H4 (cell line): ENCODE measurements at regions not wholly inside any gene's neighbourhood (a gene's known extent, or its start where the extent isn't known, plus 50 kb on each side); places are given as distances from the start of the nearest gene placed in this dataset.

Experiments used
- DNase-seq: peaks from one replicate; pipeline ENCODE4 v3.0.0-alpha.2; 2015; ENCODE audit warnings: low spot score

DNA sequence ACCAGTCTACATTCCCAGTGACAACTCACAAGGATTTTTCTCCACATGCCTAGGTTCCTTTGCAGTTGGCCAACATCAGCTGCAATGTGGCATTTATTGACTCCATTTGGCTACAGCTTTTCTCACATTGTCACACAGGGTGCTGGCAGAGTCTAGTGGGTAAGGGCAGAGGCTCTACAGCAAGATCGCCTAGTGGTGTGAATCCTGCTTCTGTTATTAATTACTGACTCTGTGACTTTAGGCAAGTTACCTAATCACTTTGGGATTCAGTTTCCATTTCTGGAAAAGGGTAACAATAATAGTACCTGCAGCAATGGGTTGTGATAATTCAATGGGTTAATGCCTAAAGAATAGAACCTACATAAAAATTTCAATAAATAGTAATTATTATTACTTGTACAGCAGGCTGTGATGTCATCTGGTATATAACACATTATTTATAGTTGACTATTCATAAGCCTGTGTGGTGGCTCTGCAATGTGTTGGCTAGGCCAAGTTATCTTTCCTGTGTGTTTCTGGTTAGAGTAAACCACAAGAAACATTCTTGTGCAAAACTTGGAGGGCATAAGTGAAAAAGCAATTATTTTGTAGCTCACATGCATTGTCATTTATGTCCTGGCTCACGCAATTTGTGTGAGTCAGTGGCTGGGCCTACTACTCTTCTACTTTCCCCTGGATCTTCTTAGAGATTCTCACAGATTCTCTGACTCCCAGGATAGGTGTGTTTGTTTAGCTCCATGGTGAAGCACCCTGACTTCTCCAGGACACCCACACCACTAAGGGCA is 59.5 kb downstream of the PTGS2 start:
- DNase-seq: peak; percentile 96

DNA sequence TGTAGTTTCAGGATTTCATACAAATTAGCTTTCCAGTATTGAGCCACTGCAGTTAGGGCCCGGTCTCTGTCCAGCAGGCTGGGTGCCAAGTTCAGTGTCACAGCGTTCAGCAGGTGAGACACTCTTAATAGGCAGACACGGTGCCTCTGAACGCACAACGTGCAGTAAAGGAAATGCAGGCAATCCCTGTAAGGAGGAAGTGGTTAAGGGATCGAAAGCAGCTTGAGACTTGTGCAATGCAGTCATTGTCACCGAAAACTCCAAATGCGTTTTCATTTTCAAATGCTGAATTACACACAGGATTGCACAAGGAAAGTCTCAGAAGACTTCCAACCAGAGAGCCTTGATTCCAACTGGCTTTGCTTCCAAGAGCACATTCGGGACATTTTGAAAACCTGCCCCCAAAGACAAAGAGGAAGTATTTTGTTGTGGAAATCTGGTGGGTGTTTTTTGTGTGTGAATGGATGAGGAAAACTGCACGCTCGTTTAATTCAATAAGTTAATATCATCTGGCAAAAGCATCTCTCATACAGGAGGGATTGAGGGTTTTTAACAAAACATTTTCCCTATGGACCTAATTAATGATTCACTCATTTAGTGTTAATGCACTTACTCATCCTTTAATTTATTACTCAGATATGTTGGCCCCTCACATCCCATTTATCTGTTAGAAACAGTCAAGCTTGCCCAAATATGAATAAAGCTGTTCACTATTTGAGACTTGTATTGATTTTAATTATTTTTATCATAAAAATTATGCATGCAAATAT is 61.6 kb downstream of the PTGS2 start:
- peak; percentile 90 for DNase-seq

GRCh38 chr1:186617926-186618325 is 62.3 kb downstream of the PTGS2 start:
- DNase-seq: no peak

DNA sequence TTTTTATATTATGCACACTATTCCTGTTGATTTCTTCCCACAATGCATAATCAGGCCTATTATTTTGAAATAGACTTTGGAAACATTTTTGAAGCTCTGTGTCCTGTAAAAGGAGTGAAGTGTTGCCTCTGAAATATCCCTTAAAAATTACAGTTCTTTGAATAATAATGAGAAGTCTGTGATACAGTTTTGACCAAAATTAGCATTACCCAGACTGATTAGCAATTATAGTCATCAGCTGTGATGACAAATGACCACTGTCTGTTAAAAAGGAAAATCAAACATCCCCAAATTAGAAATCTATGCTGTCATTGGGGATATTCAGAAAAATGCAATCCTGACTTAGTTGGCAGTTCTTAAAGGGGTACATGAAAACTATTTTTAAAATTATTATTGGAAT is 63.7 kb downstream of the PTGS2 start:
- DNase-seq: no peak

GRCh38 chr1:186615332-186615731 is 64.9 kb downstream of the PTGS2 start:
- no peak for DNase-seq

DNA sequence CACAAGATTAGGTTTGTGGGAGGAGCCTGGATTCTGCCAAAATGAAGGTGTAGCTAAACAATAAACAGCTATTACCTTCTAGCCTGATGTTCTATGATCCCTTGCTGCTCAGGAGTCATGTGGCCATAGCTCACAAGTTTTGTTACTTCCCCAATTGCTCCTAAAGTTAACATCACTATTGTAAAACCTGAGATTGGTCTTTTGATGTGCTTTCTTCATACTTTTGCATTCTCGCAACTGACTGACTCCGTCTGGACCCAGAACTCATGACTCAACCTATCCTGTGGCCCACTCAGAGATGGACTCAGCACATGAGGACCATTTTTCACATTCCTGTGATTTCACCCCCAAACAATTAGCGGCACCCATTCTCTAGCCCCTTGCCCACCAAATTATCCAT is 69.1 kb downstream of the PTGS2 start:
- DNase-seq: no peak

GRCh38 chr1:186609183-186609582 is 71.0 kb downstream of the PTGS2 start:
- no peak for DNase-seq

DNA sequence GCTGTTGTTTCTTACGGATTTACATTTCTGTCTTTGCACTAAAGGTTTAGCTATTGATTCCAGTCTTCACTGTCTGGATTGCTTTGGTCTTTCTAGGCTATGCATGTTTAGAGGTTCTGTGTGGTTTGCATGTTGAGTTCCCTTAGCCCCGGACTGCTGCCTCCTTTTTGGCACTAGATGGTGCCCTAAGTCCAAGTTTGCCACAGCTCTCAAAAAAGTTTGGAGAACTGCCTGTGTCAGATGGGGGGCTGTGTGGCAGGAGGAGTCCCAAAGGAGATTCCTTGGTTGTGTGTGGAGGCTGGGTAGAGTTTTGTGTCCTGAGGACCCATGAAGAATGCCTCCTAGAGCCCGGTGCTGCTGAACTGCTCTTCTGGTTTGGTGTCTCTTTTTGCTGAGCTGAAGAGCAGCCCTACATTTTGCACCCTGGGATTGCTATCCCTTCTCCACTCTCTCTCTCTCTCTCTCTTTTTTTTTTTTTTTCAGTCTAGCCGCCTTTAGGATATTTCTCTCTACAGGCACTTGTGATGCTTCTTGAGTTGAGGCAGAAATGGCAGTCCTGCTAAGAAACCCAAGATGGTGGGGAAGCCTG is 74.4 kb downstream of the PTGS2 start:
- peak; percentile 66 for DNase-seq

DNA sequence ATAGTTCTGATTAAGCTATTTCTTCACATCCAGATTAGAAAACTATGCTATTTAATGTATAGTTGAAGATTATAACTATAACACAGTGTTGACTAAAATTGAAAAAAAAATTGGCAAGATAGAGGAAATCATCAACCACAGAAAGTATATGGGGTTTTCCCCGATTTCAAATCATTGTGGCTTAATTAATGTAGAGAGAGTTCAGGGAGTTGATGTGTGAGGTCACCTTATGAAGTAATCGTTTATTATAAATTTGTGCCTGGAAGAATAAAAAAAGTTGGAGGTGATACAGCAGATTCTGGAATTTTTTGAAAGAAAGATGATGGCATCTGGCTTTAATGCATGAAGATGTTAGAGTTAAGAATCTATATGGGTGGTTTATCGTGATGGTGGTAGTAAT is 84.3 kb downstream of the PTGS2 start:
- no peak for DNase-seq

DNA sequence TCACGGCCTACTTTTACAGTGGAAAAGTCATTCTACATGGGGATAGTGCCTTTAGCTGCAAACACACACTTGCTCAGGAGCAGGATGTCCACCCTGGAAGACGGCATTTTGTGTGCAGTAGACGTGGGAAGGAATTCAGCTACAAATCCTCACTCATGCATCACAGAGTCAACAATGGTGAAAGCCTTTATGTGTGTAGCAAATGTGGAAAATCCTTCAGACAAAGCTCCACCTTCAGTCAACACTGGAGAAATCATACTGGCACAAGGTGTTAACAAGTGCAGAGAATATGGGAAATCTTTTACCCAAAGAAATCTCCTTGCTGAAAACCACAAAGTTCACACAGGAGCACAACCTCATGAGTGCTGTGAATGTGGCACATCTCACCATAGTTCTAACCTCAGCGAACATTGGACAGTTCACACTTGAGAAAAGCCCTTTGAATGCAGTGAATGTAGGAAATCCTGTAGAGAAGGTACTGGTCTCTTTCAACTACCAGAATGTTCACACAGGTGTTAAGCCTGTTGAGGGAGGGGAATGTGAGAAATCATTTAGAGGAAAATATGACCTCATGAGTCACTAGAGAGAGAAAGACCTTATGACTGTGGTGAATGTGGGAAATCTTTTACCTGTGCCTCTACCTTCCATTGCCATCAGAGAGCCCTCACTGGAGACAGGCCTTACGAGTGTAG is 101.8 kb downstream of the PTGS2 start:
- no peak for DNase-seq

DNA sequence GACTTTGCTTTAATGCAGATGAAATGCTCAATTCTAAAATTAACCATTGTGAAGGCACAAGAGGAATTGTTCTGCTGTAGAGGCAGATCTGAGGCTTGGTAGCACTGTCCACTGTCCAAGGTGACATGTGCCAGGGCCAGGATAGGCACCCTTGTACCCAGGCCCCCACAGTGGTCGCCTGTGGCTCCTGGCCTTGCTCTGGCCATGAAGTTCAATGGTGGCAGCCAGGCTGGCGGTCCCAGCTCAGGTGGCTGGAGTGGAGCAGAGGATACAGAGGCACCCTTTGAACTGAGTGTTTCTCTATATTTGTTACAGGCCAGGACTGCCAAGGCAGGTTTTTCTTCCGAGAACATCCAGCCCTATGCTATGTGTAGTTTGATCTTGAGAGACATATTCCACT is 102.6 kb downstream of the PTGS2 start:
- DNase-seq: no peak

DNA sequence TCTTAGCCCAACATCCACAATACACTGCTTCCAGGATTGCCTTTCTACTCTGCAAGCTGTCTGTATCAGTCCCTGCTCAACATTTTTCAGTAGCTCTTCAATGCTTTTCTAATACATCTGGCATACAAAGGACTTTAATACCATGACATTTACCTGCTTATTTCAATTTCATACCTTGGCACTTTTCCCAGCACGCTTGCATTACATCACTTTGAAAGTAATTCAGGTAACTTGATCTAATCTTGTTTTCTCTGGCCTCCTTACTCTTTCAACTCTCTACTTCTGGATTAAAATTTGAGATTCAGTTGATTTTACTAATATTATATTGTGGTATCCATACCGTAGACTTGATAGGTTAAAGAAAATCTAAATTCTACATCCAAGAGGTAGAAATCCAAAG is 103.0 kb downstream of the PTGS2 start:
- DNase-seq: no peak

DNA sequence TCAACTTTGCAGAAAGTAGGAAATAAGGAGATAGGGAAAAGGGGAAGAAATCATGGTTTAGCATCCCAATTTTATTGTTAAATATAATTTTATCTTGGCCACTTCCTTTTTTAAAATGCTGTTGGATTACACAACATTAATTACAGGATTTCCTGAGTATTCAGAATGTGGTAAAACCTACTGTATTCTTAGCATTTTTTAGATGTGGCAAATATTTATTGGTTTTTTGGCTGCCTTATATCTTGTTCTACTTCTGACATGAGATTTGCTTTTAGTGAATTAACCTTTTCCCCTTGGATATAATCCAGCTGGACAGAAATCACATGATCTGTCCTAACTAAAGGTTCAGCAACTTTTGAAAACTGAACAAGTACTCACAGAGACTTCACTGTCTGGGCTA is 104.9 kb downstream of the PTGS2 start:
- peak; percentile 38 for DNase-seq

DNA sequence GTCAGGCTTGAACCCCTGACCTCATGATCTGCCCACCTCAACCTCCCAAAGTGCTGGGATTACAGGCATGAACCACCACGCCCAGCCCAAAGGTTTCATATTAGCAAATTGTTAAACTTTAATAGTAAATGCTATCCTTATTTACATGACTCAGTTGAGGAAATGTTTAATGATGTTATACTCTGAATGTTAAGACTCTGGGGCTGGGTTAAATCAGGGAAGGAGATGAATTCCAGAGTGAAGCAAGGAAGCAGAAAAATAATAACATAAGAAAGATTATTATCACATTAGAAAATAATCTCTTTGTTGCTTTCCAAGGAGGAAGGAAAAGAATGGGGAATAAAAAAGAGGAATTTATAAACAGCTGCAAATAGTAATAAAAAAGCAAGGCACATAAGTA is 105.3 kb downstream of the PTGS2 start:
- DNase-seq: no peak

DNA sequence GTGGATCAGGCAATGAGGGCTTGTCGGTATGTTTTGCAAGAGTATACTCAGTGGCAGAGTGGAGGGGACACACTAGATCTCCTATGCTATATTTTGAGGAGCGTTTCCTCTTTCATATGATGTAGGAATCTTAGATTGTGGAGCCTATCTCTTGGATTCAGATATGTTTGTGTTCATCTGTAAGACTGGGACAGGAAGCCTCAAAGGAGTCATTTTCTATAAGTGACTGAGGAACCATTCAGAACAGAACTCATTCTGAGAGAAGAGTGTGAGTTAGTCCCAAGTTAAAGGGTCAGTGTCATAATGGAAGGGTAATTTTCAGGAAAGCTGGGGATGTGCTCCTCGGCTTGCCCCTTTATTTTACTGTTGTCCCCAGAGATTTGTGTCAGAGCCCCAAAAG is 107.7 kb downstream of the PTGS2 start:
- DNase-seq: no peak

GRCh38 chr1:186571771-186572170 is 108.5 kb downstream of the PTGS2 start:
- no peak for DNase-seq

DNA sequence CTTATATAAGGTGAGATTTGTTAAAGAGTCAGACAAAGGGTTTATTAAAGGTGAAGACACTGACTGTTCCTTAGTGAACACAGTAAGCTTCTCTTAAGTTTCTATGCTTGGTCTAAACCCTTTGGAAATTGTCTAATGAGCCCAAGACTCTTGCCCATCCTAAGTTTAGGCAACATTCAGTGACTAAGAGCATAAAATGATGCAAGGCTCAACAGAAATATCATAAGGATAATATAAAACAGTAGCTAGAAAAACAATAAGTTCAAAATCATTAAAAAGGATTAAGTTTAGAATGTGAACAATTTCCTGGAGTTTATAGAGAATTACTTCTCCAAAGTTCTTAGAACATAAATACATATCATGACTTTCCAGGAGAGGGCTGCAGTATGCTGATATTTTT is 108.9 kb upstream of the PDC start:
- DNase-seq: no peak

- DNase-seq: no peak
These were observed 107.3 kb upstream of the PDC start for GRCh38 chr1:186568221-186568620.

DNA sequence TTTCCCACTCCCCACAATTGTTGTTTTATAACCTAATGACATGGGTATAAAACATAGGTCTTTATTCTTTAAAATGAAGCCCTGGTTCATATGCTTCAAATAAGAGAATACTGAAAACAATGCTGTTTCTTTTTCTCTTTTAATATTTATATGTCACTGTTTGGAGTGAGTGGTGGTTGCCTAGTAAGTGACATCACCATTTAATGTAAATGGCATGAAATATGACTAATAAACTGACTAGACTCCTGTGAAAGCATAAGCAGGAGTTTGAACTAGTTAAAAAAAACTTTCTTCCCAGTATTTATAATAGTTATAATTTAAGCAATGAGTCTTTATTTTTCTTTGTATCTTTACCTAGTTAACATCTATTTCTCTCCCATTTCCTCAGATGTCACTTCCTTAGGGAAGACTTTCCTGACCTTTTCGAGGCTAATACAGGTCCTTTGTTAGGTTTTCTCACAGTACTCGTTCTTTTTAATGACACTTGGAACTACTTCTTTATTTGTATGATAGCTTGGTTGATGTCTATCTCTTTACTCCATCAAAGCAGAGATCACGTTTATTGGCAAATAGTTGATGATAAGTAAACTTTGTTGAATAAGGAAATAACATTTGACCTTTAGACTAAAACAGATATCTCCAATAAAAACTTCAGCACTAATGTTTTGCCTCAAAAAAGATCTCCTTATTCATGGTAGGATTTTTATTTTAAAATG is 105.4 kb upstream of the PDC start:
- no peak for DNase-seq

DNA sequence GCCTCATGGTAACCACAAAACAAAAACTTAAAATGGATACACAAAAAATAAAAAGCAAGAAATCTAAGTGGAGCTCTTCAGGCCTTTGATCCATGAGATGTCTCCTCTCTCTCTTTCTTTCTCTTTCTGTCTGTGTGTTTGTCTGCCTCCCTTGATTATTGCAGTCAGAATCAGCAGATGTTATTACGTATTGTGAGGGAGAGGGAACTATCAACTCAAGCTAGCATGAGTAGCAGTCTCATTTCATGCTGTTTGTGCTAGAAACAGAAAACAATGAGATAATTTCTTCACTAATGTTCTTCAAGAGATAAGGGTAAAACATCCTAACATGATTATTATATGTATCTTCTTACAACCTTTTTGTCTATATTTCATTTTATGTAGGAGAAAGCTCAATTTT is 103.7 kb upstream of the PDC start:
- DNase-seq: no peak

GRCh38 chr1:186559601-186560116 is 98.7 kb upstream of the PDC start:
- no peak for DNase-seq
